Neural cell (in vitro differentiated cells): ENCODE measurements at regions not wholly inside any gene's neighbourhood (a gene's known extent, or its start where the extent isn't known, plus 50 kb on each side); places are given as distances from the start of the nearest gene placed in this dataset.

ENCODE experiments used
- H2AFZ ChIP-seq: fragments of 200-600, 300-800 bp; sonication (generic), shearing (Covaris generic); 2 replicates; pipeline ENCODE4 v1.6.0; 2014; ENCODE audit warnings: low read depth, mild to moderate bottlenecking, antibody characterized with exemption, low read length, moderate library complexity
- H3F3A ChIP-seq: fragments of 200-600 bp; shearing (Covaris generic); 2 replicates; pipeline ENCODE4 v1.6.1; 2016; ENCODE audit warnings: mild to moderate bottlenecking, moderate library complexity, mixed read lengths, antibody characterized with exemption, low read length; ENCODE audit not compliant: insufficient read depth, poor library complexity, severe bottlenecking
- H3K27ac ChIP-seq: fragments of 200-600, 300-800 bp; sonication (generic), shearing (Covaris generic); 2 replicates; pipeline ENCODE4 v1.5.1; 2014; ENCODE audit warnings: mild to moderate bottlenecking, low read length, moderate library complexity
- H3K27me3 ChIP-seq: fragments of 300-800, 200-600 bp; sonication (generic), shearing (Covaris generic); 2 replicates; pipeline ENCODE4 v1.6.0; 2014; ENCODE audit warnings: mild to moderate bottlenecking, low read depth, low read length, moderate library complexity; ENCODE audit not compliant: insufficient read depth
- H3K36me3 ChIP-seq: fragments of 300-800, 200-600 bp; sonication (generic), shearing (Covaris generic); 2 replicates; pipeline ENCODE4 v1.5.1; 2014; ENCODE audit warnings: mild to moderate bottlenecking, antibody characterized with exemption, low read length, moderate library complexity; ENCODE audit not compliant: insufficient read depth
- H3K4me2 ChIP-seq: fragments of 300-800, 200-600 bp; sonication (generic), shearing (Covaris generic); 2 replicates; pipeline ENCODE4 v1.6.0; 2014; ENCODE audit warnings: mild to moderate bottlenecking, low read length
- H3K4me3 ChIP-seq: fragments of 300-800, 200-600 bp; sonication (generic), shearing (Covaris generic); 2 replicates; pipeline ENCODE4 v1.5.1; 2014; ENCODE audit warnings: mild to moderate bottlenecking, low read length, moderate library complexity
- H3K79me2 ChIP-seq: fragments of 200-600 bp; shearing (Covaris generic); replicated peaks from 2 replicates; pipeline ENCODE4 v1.6.0; 2014; ENCODE audit warnings: mild to moderate bottlenecking, low read length, moderate library complexity; ENCODE audit not compliant: insufficient read depth
- H3K9ac ChIP-seq: fragments of 300-800, 200-600 bp; sonication (generic), shearing (Covaris generic); 2 replicates; pipeline ENCODE4 v1.6.1; 2016; ENCODE audit warnings: mild to moderate bottlenecking, low read length, mixed read lengths
- H3K9me2 ChIP-seq: fragments of 200-600 bp; shearing (Covaris generic); 2 replicates; pipeline ENCODE4 v1.6.1; 2016; ENCODE audit warnings: mild to moderate bottlenecking, low read length, mixed read lengths; ENCODE audit not compliant: insufficient read depth
- H3K9me3 ChIP-seq: fragments of 200-600, 300-800 bp; sonication (generic), shearing (Covaris generic); 2 replicates; pipeline ENCODE4 v1.6.1; 2016; ENCODE audit warnings: mild to moderate bottlenecking, mixed run types, low read length, moderate library complexity, mixed read lengths
- H4K20me1 ChIP-seq: fragments of 200-600 bp; shearing (Covaris generic); 2 replicates; pipeline ENCODE4 v1.6.1; 2016; ENCODE audit warnings: mild to moderate bottlenecking, mixed run types; ENCODE audit not compliant: insufficient read depth
- CTCF ChIP-seq: fragments of 450-650 bp; IDR thresholded peaks from 2 replicates; pipeline ENCODE4 v1.5.1; 2014; ENCODE audit warnings: antibody characterized with exemption, mild to moderate bottlenecking, moderate library complexity; ENCODE audit not compliant: poor library complexity, severe bottlenecking
- EP300 ChIP-seq: fragments of 450-650 bp; conservative IDR thresholded peaks from 2 replicates; pipeline ENCODE4 v1.6.1; 2014; ENCODE audit warnings: antibody characterized with exemption, mild to moderate bottlenecking, moderate library complexity; ENCODE audit not compliant: poor library complexity, severe bottlenecking
- EZH2 ChIP-seq: fragments of 200-600, 300-800 bp; shearing (Covaris generic), sonication (generic); IDR thresholded peaks from 2 replicates; pipeline ENCODE4 v1.6.1; 2014; ENCODE audit warnings: antibody characterized with exemption, low read length, borderline replicate concordance, mild to moderate bottlenecking; ENCODE audit not compliant: insufficient read depth, poor library complexity, severe bottlenecking
- MXI1 ChIP-seq: fragments of 450-650 bp; conservative IDR thresholded peaks from 2 replicates; pipeline ENCODE4 v1.6.1; 2014; ENCODE audit warnings: antibody characterized with exemption, mild to moderate bottlenecking; ENCODE audit not compliant: poor library complexity, severe bottlenecking
- POLR2AphosphoS5 ChIP-seq: IDR thresholded peaks from 2 replicates; pipeline ENCODE4 v1.6.1; 2012
- RAD21 ChIP-seq: fragments of 450-650 bp; conservative IDR thresholded peaks from 2 replicates; pipeline ENCODE4 v1.6.1; 2014; ENCODE audit warnings: antibody characterized with exemption, mild to moderate bottlenecking, moderate library complexity
- REST ChIP-seq: IDR thresholded peaks from 2 replicates; pipeline ENCODE4 v1.6.1; 2012; ENCODE audit warnings: borderline replicate concordance
- SMC3 ChIP-seq: fragments of 450-650 bp; conservative IDR thresholded peaks from 2 replicates; pipeline ENCODE4 v1.6.1; 2014; ENCODE audit warnings: antibody characterized with exemption, mild to moderate bottlenecking, moderate library complexity; ENCODE audit not compliant: poor library complexity
- TAF1 ChIP-seq: IDR thresholded peaks from 2 replicates; pipeline ENCODE4 v1.6.1; 2012; ENCODE audit warnings: low read depth

- H3K36me3 ChIP-seq, result no peaks in the 10 kb centered on the region
- no peaks in the 10 kb centered on the region for H3K79me2 ChIP-seq
- H3K9ac ChIP-seq, result no peak overlapping the region
- no peaks in the 10 kb centered on the region for H3K9me2 ChIP-seq
- H3K27ac ChIP-seq, result no peak overlapping the region
- no peaks in the 10 kb centered on the region for H3K27me3 ChIP-seq
- H3K9me3 ChIP-seq, result no peaks in the 10 kb centered on the region
- no peak overlapping the region for H3K4me2 ChIP-seq
- H3F3A ChIP-seq, result no peaks in the 10 kb centered on the region
- H3K4me3 ChIP-seq, result no peak overlapping the region
- H2AFZ ChIP-seq, result no peak overlapping the region
- TF ChIP-seq MXI1, result no peak
- no peak for TF ChIP-seq TAF1
- TF ChIP-seq POLR2AphosphoS5, result no peak
- TF ChIP-seq EP300, result no peak
- no peak for TF ChIP-seq RAD21
- no peak for TF ChIP-seq EZH2
- no peak for TF ChIP-seq REST
- TF ChIP-seq CTCF, result no peak
- TF ChIP-seq SMC3, result no peak
- H4K20me1 ChIP-seq, result no peaks in the 10 kb centered on the region
These were observed 190.9 kb upstream of the CHRNA7 start for GRCh38 chr15:31839388-31839787.

- no peak overlapping the region for H3K9ac ChIP-seq
These were observed 189.4 kb upstream of the CHRNA7 start for GRCh38 chr15:31840849-31841476.

More at GRCh38 chr15:31840849-31841476, 189.4 kb upstream of the CHRNA7 start:
- no peaks in the 10 kb centered on the region for H3K9me3 ChIP-seq
- no peaks in the 10 kb centered on the region for H3K79me2 ChIP-seq
- no peak for TF ChIP-seq TAF1
- no peak for TF ChIP-seq REST
- no peak for TF ChIP-seq CTCF
- TF ChIP-seq EP300, result no peak
- TF ChIP-seq EZH2, result no peak
- no peak for TF ChIP-seq RAD21
- TF ChIP-seq POLR2AphosphoS5, result no peak
- no peak for TF ChIP-seq MXI1
- TF ChIP-seq SMC3, result no peak
- H3K4me3 ChIP-seq, result no peak overlapping the region
- no peak overlapping the region for H3K4me2 ChIP-seq
- no peaks in the 10 kb centered on the region for H3K36me3 ChIP-seq
- no peaks in the 10 kb centered on the region for H3F3A ChIP-seq
- no peaks in the 10 kb centered on the region for H3K9me2 ChIP-seq
- H2AFZ ChIP-seq, result no peak overlapping the region
- no peaks in the 10 kb centered on the region for H4K20me1 ChIP-seq
- no peak overlapping the region for H3K27ac ChIP-seq
- no peaks in the 10 kb centered on the region for H3K27me3 ChIP-seq
